NB4 (cell line): ENCODE measurements at regions not wholly inside any gene's neighbourhood (a gene's known extent, or its start where the extent isn't known, plus 50 kb on each side); places are given as distances from the start of the nearest gene placed in this dataset.

Experiments
- CTCF ChIP-seq: IDR thresholded peaks from one replicate; pipeline ENCODE4 v1.5.1; 2012; ENCODE audit warnings: low read depth, low read length
- MAX ChIP-seq: IDR thresholded peaks from 2 replicates; pipeline ENCODE4 v1.6.1; 2011; ENCODE audit warnings: low read depth, low read length
- MYC ChIP-seq: IDR thresholded peaks from 2 replicates; pipeline ENCODE4 v1.6.1; 2011; ENCODE audit warnings: low read depth, low read length
- POLR2A ChIP-seq: IDR thresholded peaks from 2 replicates; pipeline ENCODE4 v1.6.1; 2011; ENCODE audit warnings: mild to moderate bottlenecking; ENCODE audit not compliant: insufficient read length; ENCODE audit errors: extremely low read depth

DNA sequence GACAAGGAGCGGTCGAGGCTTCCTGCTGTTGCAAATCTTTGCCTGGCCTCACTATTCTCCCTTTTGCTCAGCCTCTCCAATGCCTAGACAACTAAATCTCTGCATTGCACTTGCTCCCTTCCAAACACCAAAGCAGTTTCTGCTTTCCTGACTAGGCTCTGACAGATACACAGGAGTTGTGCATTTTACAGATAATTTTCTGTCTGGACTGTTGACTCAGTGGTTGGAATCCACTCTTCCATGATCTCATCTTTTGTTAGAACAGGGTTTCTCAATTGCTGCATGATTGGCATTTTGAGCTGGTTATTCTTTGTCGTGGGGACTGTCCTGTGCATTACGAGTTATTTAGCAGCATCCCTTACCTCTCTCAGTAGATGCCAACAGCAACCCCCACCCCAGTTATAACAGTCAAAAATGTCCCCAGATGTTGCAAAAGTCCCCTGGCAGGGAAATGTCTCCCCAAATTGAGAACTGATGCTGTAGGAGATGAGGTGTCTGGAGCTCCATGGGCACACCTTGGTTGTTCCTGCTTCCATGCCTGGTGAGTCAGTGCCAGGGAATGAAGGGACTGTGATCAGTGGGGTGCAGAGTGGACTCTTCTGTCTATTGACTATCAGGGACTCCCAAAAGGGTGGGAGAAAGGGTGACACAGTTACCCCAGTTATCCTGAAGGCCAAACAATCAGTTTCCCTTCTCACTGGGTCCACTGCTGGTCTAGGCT lies 557.4 kb upstream of the PSMD7 start:
- TF ChIP-seq CTCF (no peak), POLR2A (no peak), MYC (no peak), MAX (no peak)
